ENCODE measurements at regions not wholly inside any gene's neighbourhood (a gene's known extent, or its start where the extent isn't known, plus 50 kb on each side); places are given as distances from the start of the nearest gene placed in this dataset.
"Not testable (repeated sequence)": the region's sequence is repeated elsewhere in the genome, so short reads cannot be mapped to it uniquely, and the experiment has no call there.

DNA sequence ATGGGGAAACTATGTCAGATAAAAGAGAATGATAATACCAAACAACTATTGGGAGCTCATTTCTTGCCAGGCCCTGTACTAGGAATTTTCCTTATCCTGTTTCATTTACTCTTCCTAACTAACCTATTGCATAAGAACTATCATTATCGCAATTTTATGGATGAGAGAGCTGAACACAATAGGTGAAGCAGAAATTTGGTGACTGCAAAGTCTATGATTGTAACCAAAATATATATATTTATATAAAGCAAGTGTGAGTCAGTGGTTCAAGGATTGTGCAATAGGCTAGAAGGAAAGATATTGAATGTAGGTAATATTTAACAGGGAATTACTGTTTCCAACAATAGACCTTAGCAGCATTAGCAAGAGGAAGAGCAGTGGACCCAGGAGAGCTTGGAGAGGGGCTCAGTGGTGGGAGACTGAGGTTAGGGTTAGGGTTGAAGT lies 181.1 kb upstream of the TENT5A start:
- ChIA-PET CTCF (interaction anchor here (0.8 kb wide), 1 partner anchor 73 kb away, joined by 3 read pairs; no protein-coding TSS in a partner anchor), POLR2A (no interaction called here)

DNA sequence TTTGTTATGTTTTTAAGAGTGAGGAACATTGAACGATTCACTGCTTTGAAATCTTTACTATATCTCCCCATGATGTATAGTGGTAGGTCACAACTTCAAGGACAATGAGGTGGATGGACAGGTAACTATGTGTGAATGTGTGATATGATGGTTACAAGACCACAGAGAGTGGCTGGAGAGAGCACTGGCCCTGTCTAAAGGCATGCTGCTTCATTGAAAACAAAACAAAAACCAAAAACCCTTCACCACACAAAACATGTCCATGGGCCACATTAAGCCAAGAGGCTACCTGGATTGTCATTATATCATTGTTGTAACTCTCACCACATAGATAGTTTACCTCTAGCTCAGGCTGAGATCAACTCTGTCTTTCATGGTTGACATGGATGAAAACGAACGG lies 180.6 kb upstream of the TENT5A start:
- CTCF ChIA-PET: interaction anchor here (0.8 kb wide), 1 partner anchor 74 kb away, joined by 3 read pairs; no protein-coding TSS in a partner anchor

More for the DNA sequence above, 181.1 kb upstream of the TENT5A start:
- TF ChIP-seq, protein P1, sequence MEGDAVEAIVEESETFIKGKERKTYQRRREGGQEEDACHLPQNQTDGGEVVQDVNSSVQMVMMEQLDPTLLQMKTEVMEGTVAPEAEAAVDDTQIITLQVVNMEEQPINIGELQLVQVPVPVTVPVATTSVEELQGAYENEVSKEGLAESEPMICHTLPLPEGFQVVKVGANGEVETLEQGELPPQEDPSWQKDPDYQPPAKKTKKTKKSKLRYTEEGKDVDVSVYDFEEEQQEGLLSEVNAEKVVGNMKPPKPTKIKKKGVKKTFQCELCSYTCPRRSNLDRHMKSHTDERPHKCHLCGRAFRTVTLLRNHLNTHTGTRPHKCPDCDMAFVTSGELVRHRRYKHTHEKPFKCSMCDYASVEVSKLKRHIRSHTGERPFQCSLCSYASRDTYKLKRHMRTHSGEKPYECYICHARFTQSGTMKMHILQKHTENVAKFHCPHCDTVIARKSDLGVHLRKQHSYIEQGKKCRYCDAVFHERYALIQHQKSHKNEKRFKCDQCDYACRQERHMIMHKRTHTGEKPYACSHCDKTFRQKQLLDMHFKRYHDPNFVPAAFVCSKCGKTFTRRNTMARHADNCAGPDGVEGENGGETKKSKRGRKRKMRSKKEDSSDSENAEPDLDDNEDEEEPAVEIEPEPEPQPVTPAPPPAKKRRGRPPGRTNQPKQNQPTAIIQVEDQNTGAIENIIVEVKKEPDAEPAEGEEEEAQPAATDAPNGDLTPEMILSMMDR (IDR thresholded peaks at IDR 0.05; ENCODE audit: low read depth, low read length): no peak
- Histone ChIP-seq H3K9me3 (ENCODE audit: control insufficient read depth, insufficient read depth, low read length) (no peaks in the 10 kb centered on the region), H3K27me3 (ENCODE audit: control insufficient read depth, insufficient read depth, low read length) (no peaks in the 10 kb centered on the region), H3K4me3 (ENCODE audit: low read depth, low read length) (no peak overlapping the region), H3K27ac (ENCODE audit: low read depth, low read length) (no peak overlapping the region)
- no peak for DNase-seq (ENCODE audit: low read depth, low spot score)

DNA sequence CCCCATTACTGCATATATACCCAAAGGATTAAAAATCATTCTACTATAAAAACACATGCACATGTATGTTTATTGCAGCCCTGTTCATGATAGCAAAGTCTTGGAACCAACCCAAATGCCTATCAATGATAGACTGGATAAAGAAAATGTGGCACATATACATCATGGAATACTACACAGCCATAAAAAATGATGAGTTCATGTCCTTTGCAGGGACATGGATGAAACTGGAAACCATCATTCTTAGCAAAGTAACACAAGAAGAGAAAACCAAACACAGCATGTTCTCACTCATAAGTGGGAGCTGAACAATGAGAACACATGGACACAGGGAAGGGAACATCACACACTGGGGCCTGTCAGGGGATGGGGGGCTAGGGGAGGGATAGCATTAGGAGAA lies 180.0 kb upstream of the TENT5A start:
- H3K4me3 ChIP-seq (ENCODE audit: low read depth, low read length); H3K27me3 ChIP-seq (ENCODE audit: control insufficient read depth, insufficient read depth, low read length); DNase-seq (ENCODE audit: low read depth, low spot score); POLR2A ChIA-PET; H3K9me3 ChIP-seq (ENCODE audit: control insufficient read depth, insufficient read depth, low read length); CTCF ChIA-PET; H3K27ac ChIP-seq (ENCODE audit: low read depth, low read length): not testable (repeated sequence)

More for the DNA sequence above, 180.6 kb upstream of the TENT5A start:
- Histone ChIP-seq H3K27me3 (ENCODE audit: control insufficient read depth, insufficient read depth, low read length) (no peaks in the 10 kb centered on the region), H3K9me3 (ENCODE audit: control insufficient read depth, insufficient read depth, low read length) (no peaks in the 10 kb centered on the region), H3K4me3 (ENCODE audit: low read depth, low read length) (no peak overlapping the region), H3K27ac (ENCODE audit: low read depth, low read length) (no peak overlapping the region)
- TF ChIP-seq, protein P1 (IDR thresholded peaks at IDR 0.05; ENCODE audit: low read depth, low read length): no peak
- DNase-seq (ENCODE audit: low read depth, low spot score): no peak
- POLR2A ChIA-PET: no interaction called here

DNA sequence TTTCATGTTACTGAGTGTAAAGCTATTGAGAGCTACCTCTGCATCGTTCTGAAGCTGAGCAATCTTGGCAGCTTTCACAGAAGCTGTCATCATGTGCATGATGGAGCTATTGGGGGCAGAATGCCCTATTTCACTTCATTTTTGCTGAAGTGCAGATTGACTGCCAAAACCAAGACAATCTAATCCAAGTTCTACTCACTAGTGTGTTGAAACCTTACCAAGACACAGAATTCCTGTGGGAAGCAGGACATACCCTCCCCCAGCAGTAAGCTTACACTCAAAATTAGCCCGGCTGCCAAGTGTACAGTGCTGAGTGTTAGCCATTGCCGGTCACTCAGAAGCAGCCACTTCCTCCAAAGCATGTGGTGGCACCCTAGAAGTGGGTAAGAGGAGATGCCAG lies 177.3 kb upstream of the TENT5A start:
- DNase-seq (ENCODE audit: low read depth, low spot score): no peak
- ChIA-PET CTCF (interaction anchor here (0.6 kb wide), 1 partner anchor 111 kb away, joined by 3 read pairs; no protein-coding TSS in a partner anchor), POLR2A (interaction anchor here (0.6 to 1.3 kb wide), 2 partner anchors 10 to 81 kb away, joined by 3 read pairs; no protein-coding TSS in a partner anchor)
- Histone ChIP-seq H3K27me3 (ENCODE audit: control insufficient read depth, insufficient read depth, low read length) (no peaks in the 10 kb centered on the region), H3K9me3 (ENCODE audit: control insufficient read depth, insufficient read depth, low read length) (no peaks in the 10 kb centered on the region), H3K27ac (ENCODE audit: low read depth, low read length) (no peak overlapping the region), H3K4me3 (ENCODE audit: low read depth, low read length) (no peak overlapping the region)
- TF ChIP-seq, protein P1 (IDR thresholded peaks at IDR 0.05; ENCODE audit: low read depth, low read length): no peak

DNA sequence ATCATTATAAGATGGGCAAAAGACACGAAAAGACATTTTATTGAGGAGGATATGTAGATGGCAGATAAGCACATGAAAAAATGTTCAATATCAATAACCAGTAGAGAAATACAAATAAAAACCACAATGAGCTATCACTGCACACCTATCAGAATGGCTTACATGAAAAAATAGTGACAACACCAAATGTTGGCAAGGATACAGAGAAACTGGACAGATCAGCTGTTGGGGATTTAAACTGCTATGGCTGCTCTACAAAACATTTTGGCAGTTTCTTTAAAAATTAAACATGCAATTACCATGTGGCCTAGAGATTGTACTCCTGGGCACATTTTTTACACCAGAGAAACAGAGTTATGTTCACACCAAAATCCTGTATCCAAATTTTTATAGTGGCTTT lies 172.7 kb upstream of the TENT5A start:
- no peak overlapping the region for H3K4me3 ChIP-seq (ENCODE audit: low read depth, low read length)
- POLR2A ChIA-PET: interaction anchor here (0.7 kb wide), 1 partner anchor 34 kb away, joined by 4 read pairs; no protein-coding TSS in a partner anchor

More for the DNA sequence above, 172.7 kb upstream of the TENT5A start:
- H3K9me3 ChIP-seq (ENCODE audit: control insufficient read depth, insufficient read depth, low read length): no peaks in the 10 kb centered on the region
- TF ChIP-seq, protein P1 (IDR thresholded peaks at IDR 0.05; ENCODE audit: low read depth, low read length): no peak
- H3K27me3 ChIP-seq (ENCODE audit: control insufficient read depth, insufficient read depth, low read length): no peaks in the 10 kb centered on the region
- no peak for DNase-seq (ENCODE audit: low read depth, low spot score)
- no peak overlapping the region for H3K27ac ChIP-seq (ENCODE audit: low read depth, low read length)
- CTCF ChIA-PET: no interaction called here

All from AG04450 (cell line).